ENCODE measurements at regions not wholly inside any gene's neighbourhood (a gene's known extent, or its start where the extent isn't known, plus 50 kb on each side); places are given as distances from the start of the nearest gene placed in this dataset.

DNA sequence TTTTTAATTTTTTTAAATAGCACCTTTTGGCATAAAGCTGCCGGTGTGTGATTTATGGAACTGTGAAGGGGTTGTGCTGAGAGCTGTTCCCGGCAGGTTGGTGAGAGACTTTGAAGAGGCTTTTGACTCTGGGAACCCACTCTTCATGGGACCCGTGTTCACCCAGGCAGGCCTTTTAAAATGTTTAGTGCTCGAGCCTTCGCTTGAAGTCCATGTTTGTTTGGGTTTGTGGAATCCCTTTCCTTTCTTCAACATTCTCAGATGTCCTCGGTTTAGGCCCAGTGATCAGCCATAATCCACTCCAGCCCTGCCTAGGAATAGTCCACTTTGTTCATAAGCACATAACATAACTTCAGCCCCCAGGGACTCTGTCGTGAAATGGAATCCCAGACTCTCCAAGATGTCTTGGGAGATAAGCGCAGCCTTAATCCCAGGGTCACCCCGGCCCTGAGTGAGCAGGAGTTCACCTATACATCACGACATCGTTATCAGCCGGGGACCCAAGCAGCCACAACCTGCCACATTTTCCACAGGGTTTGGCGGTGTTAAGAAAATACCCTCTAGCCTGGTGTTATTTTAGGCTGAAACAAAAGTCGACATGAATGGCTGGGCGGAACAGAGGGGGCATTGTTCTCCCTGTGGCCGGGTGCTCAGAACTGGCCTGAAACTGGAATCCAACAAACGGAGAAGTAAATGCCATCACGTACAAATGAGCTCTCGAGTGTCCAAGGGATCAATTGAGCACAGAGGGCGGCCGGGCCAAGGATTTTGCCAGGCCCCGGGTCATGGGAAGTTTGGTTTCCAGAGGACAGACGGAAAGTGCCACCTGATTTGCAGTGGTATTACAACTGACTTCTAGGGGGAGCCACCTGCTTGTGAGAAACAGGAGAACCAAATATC lies 145.7 kb upstream of the IRX3 start:
- Histone ChIP-seq H4K20me1 (ENCODE audit: insufficient read depth) (no peaks in the 10 kb centered on the region), H3K79me2 (replicated peaks; ENCODE audit: insufficient read depth, low read length) (no peaks in the 10 kb centered on the region), H3K9me3 (ENCODE audit: low read length) (peaks cover 16% of the 10 kb centered on the region), H3K4me2 (ENCODE audit: low read length) (no peak overlapping the region), H3K9me2 (ENCODE audit: insufficient read depth, low read length) (no peaks in the 10 kb centered on the region), H3K27me3 (ENCODE audit: insufficient read depth, low read depth, low read length) (peaks cover 54% of the 10 kb centered on the region), H2AFZ (ENCODE audit: low read depth, low read length) (no peak overlapping the region), H3K36me3 (ENCODE audit: insufficient read depth, low read length) (no peaks in the 10 kb centered on the region), H3K9ac (ENCODE audit: low read length) (no peak overlapping the region), H3F3A (ENCODE audit: insufficient read depth, low read length, poor library complexity, severe bottlenecking) (no peaks in the 10 kb centered on the region), H3K27ac (ENCODE audit: low read length) (no peak overlapping the region), H3K4me3 (ENCODE audit: low read length) (no peak overlapping the region)
- TF ChIP-seq, protein P1, sequence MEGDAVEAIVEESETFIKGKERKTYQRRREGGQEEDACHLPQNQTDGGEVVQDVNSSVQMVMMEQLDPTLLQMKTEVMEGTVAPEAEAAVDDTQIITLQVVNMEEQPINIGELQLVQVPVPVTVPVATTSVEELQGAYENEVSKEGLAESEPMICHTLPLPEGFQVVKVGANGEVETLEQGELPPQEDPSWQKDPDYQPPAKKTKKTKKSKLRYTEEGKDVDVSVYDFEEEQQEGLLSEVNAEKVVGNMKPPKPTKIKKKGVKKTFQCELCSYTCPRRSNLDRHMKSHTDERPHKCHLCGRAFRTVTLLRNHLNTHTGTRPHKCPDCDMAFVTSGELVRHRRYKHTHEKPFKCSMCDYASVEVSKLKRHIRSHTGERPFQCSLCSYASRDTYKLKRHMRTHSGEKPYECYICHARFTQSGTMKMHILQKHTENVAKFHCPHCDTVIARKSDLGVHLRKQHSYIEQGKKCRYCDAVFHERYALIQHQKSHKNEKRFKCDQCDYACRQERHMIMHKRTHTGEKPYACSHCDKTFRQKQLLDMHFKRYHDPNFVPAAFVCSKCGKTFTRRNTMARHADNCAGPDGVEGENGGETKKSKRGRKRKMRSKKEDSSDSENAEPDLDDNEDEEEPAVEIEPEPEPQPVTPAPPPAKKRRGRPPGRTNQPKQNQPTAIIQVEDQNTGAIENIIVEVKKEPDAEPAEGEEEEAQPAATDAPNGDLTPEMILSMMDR (IDR thresholded peaks at IDR 0.05; ENCODE audit: poor library complexity, severe bottlenecking): no peak
- TF ChIP-seq POLR2AphosphoS5 (IDR thresholded peaks at IDR 0.05) (no peak), EZH2 (IDR thresholded peaks at IDR 0.05; ENCODE audit: borderline replicate concordance, insufficient read depth, low read length, poor library complexity, severe bottlenecking) (no peak), SMC3 (conservative IDR thresholded peaks at IDR 0.05; ENCODE audit: poor library complexity) (no peak), EP300 (conservative IDR thresholded peaks at IDR 0.05; ENCODE audit: poor library complexity, severe bottlenecking) (no peak), RAD21 (conservative IDR thresholded peaks at IDR 0.05) (no peak), MXI1 (conservative IDR thresholded peaks at IDR 0.05; ENCODE audit: poor library complexity, severe bottlenecking) (no peak), TAF1 (IDR thresholded peaks at IDR 0.05; ENCODE audit: low read depth) (no peak)
- TF ChIP-seq, protein P2, sequence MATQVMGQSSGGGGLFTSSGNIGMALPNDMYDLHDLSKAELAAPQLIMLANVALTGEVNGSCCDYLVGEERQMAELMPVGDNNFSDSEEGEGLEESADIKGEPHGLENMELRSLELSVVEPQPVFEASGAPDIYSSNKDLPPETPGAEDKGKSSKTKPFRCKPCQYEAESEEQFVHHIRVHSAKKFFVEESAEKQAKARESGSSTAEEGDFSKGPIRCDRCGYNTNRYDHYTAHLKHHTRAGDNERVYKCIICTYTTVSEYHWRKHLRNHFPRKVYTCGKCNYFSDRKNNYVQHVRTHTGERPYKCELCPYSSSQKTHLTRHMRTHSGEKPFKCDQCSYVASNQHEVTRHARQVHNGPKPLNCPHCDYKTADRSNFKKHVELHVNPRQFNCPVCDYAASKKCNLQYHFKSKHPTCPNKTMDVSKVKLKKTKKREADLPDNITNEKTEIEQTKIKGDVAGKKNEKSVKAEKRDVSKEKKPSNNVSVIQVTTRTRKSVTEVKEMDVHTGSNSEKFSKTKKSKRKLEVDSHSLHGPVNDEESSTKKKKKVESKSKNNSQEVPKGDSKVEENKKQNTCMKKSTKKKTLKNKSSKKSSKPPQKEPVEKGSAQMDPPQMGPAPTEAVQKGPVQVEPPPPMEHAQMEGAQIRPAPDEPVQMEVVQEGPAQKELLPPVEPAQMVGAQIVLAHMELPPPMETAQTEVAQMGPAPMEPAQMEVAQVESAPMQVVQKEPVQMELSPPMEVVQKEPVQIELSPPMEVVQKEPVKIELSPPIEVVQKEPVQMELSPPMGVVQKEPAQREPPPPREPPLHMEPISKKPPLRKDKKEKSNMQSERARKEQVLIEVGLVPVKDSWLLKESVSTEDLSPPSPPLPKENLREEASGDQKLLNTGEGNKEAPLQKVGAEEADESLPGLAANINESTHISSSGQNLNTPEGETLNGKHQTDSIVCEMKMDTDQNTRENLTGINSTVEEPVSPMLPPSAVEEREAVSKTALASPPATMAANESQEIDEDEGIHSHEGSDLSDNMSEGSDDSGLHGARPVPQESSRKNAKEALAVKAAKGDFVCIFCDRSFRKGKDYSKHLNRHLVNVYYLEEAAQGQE (IDR thresholded peaks at IDR 0.05; ENCODE audit: borderline replicate concordance): no peak

DNA sequence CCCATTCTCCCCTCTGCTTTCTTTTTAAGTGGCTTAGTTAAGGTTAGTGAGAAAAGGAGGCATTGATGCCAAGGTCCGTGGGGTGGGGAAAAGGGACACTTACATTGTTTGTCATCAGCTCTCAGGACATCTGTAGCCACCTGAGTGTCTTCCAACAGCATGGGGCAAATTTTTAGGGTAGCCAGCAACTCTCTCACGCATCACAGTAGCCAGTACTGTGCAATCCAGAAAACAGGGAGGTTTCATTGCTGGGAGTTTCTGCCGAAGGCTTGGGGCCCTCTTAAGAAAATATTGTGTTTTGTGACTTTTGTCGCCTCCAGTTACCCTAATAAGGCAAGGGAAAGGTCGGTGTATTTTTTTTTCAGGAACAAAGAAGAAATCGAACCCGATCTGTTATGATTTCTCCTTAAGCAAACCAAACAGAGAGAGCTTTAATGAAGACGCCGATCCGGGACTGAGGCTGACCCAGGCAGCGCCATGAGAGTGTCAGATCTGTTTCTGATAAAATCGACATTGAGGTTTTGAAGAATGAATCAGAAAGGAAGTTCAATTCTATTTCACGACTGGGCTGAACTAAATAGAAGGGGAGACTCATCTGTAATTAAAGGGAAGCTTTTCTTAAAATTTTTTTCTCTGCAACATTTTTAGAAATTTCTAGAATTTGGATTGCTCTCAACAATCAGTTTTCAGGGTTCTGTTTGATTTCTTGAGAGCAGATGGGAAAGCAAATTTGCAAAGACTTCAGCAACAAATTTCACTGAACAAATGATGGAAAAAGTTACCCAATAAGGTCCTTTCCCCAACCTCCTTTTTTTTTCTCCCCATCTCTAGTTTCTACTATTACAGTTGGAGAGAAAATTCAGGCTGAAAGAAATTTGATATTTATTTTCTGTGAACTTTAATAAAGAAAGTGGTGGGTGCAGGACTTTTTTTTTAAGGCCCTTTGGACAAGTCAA lies 144.7 kb upstream of the IRX3 start:
- peaks cover 61% of the 10 kb centered on the region for H3K27me3 ChIP-seq (ENCODE audit: insufficient read depth, low read depth, low read length)
- no peak overlapping the region for H3K27ac ChIP-seq (ENCODE audit: low read length)
- no peak overlapping the region for H3K4me2 ChIP-seq (ENCODE audit: low read length)
- TF ChIP-seq SMC3 (conservative IDR thresholded peaks at IDR 0.05; ENCODE audit: poor library complexity): no peak
- TF ChIP-seq TAF1 (IDR thresholded peaks at IDR 0.05; ENCODE audit: low read depth): no peak
- no peak for TF ChIP-seq MXI1 (conservative IDR thresholded peaks at IDR 0.05; ENCODE audit: poor library complexity, severe bottlenecking)
- TF ChIP-seq POLR2AphosphoS5 (IDR thresholded peaks at IDR 0.05): no peak
- TF ChIP-seq RAD21 (conservative IDR thresholded peaks at IDR 0.05): no peak
- TF ChIP-seq EP300 (conservative IDR thresholded peaks at IDR 0.05; ENCODE audit: poor library complexity, severe bottlenecking): no peak
- TF ChIP-seq, protein P2 (IDR thresholded peaks at IDR 0.05; ENCODE audit: borderline replicate concordance): no peak
- TF ChIP-seq, protein P1 (IDR thresholded peaks at IDR 0.05; ENCODE audit: poor library complexity, severe bottlenecking): no peak
- no peak for TF ChIP-seq EZH2 (IDR thresholded peaks at IDR 0.05; ENCODE audit: borderline replicate concordance, insufficient read depth, low read length, poor library complexity, severe bottlenecking)
- no peaks in the 10 kb centered on the region for H4K20me1 ChIP-seq (ENCODE audit: insufficient read depth)
- H3K9me2 ChIP-seq (ENCODE audit: insufficient read depth, low read length): no peaks in the 10 kb centered on the region
- H3K79me2 ChIP-seq (replicated peaks; ENCODE audit: insufficient read depth, low read length): no peaks in the 10 kb centered on the region
- H3K4me3 ChIP-seq (ENCODE audit: low read length): no peak overlapping the region
- H2AFZ ChIP-seq (ENCODE audit: low read depth, low read length): no peak overlapping the region
- no peaks in the 10 kb centered on the region for H3F3A ChIP-seq (ENCODE audit: insufficient read depth, low read length, poor library complexity, severe bottlenecking)
- no peaks in the 10 kb centered on the region for H3K36me3 ChIP-seq (ENCODE audit: insufficient read depth, low read length)
- no peak overlapping the region for H3K9ac ChIP-seq (ENCODE audit: low read length)
- H3K9me3 ChIP-seq (ENCODE audit: low read length): peaks cover 17% of the 10 kb centered on the region
